ENCODE measurements at regions not wholly inside any gene's neighbourhood (a gene's known extent, or its start where the extent isn't known, plus 50 kb on each side); places are given as distances from the start of the nearest gene placed in this dataset.

DNA sequence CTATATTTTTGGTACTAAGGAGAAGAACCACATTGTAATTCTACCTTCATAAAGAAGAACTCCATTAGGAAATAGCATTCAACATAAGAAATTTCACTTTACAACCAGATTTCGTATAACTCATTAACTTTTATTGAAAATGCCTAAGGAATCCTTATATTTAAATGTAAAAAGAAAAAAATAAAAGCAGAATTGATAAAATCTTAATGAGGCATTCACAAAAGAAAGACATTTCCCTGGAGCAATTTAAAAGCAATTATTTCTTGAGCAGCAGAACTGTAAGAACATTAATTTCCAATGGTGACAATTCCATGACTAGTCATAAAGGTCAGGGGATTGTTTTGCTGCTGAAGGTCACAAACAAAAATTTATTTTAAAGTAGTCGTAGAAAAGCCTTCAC is 1192.8 kb upstream of the TMEM132C start:
- no peak for TF ChIP-seq TCF3 (IDR thresholded peaks at IDR 0.05; ENCODE audit: borderline replicate concordance, insufficient read depth, low read depth, low read length)
- SMC1A ChIA-PET (ENCODE audit: uncharacterized antibody, unreplicated experiment): no interaction called here
- RAD21 ChIA-PET (ENCODE audit: unreplicated experiment): no interaction called here
- intact Hi-C loops (cut with micrococcal nuclease; ENCODE audit: unreplicated experiment): no loop called here
- Histone ChIP-seq H3K9me3 (replicated peaks; ENCODE audit: control insufficient read depth, insufficient read depth, low read length) (no peaks in the 10 kb centered on the region; the same call in 2 of the 3 replicates), H3K9ac (ENCODE audit: control insufficient read depth, insufficient read depth, low read length) (no peak overlapping the region), H3K27me3 (replicated peaks in 1 of 2; ENCODE audit: control insufficient read depth in 2 of 2, insufficient read depth in 2 of 2, low read length in 1 of 2) (no peaks in the 10 kb centered on the region), H3K36me3 (ENCODE audit: control insufficient read depth in 2 of 2, insufficient read depth in 2 of 2, low read length in 1 of 2) (no peaks in the 10 kb centered on the region), H3K27ac (ENCODE audit: control insufficient read depth, insufficient read depth) (no peak overlapping the region), H2AFZ (ENCODE audit: control insufficient read depth, low read depth, low read length) (no peak overlapping the region), H3K4me1 (ENCODE audit: control insufficient read depth, insufficient read depth, low read length) (no peaks in the 10 kb centered on the region), H3K4me2 (ENCODE audit: control insufficient read depth, insufficient read depth) (no peak overlapping the region), H4K20me1 (ENCODE audit: control insufficient read depth, insufficient read depth) (no peaks in the 10 kb centered on the region), H3K4me3 (no peak overlapping the region), H3K79me2 (ENCODE audit: control insufficient read depth, insufficient read depth, low read length) (no peaks in the 10 kb centered on the region)
- ATAC-seq (no peak), FAIRE-seq (no peak), DNase-seq (ENCODE audit: low read depth, low spot score) (no peak)
- POLR2A ChIA-PET: no interaction called here
- no TSS peak for BruUV-seq (replicated peaks)
- 3% methylated on average over 2 of the region's 2 CpGs for WGBS (ENCODE audit: insufficient coverage, insufficient replicate concordance, low lambda C conversion rate, missing lambda C conversion rate)
- in situ Hi-C loops (cut with MboI): no loop called here
- CTCF ChIA-PET: no interaction called here

GRCh38 chr12:127075981-127076380 is 1191.0 kb upstream of the TMEM132C start:
- in situ Hi-C loops (cut with MboI) (no loop called here), intact Hi-C loops (cut with micrococcal nuclease; ENCODE audit: unreplicated experiment) (no loop called here)
- CTCF ChIA-PET: interaction anchor here (0.6 kb wide), 1 partner anchor 10 kb away, joined by 3 read pairs; no protein-coding TSS in a partner anchor
- H3K36me3 ChIP-seq (ENCODE audit: control insufficient read depth in 2 of 2, insufficient read depth in 2 of 2, low read length in 1 of 2): no peaks in the 10 kb centered on the region
- RAD21 ChIA-PET (ENCODE audit: unreplicated experiment): no interaction called here
- no peak for DNase-seq (ENCODE audit: low read depth, low spot score)
- H3K4me2 ChIP-seq (ENCODE audit: control insufficient read depth, insufficient read depth): no peak overlapping the region
- SMC1A ChIA-PET (ENCODE audit: uncharacterized antibody, unreplicated experiment): no interaction called here
- ATAC-seq: peak; percentile 54
- POLR2A ChIA-PET: no interaction called here
- no peaks in the 10 kb centered on the region for H3K27me3 ChIP-seq (replicated peaks in 1 of 2; ENCODE audit: control insufficient read depth in 2 of 2, insufficient read depth in 2 of 2, low read length in 1 of 2)
- H4K20me1 ChIP-seq (ENCODE audit: control insufficient read depth, insufficient read depth): no peaks in the 10 kb centered on the region
- no peak overlapping the region for H3K9ac ChIP-seq (ENCODE audit: control insufficient read depth, insufficient read depth, low read length)
- H3K27ac ChIP-seq (ENCODE audit: control insufficient read depth, insufficient read depth): no peak overlapping the region
- WGBS (ENCODE audit: insufficient coverage, insufficient replicate concordance, low lambda C conversion rate, missing lambda C conversion rate): 78% methylated on average over 4 of the region's 4 CpGs
- no peaks in the 10 kb centered on the region for H3K4me1 ChIP-seq (ENCODE audit: control insufficient read depth, insufficient read depth, low read length)
- FAIRE-seq: no peak
- no peak overlapping the region for H3K4me3 ChIP-seq
- BruUV-seq (replicated peaks): no TSS peak
- H3K79me2 ChIP-seq (ENCODE audit: control insufficient read depth, insufficient read depth, low read length): no peaks in the 10 kb centered on the region
- H3K9me3 ChIP-seq (replicated peaks; ENCODE audit: control insufficient read depth, insufficient read depth, low read length): no peaks in the 10 kb centered on the region; the same call in 2 of the 3 replicates
- H2AFZ ChIP-seq (ENCODE audit: control insufficient read depth, low read depth, low read length): no peak overlapping the region
- TF ChIP-seq HCFC1 (IDR thresholded peaks at IDR 0.05; ENCODE audit: low read length): no peak
- TF ChIP-seq NFYB (IDR thresholded peaks at IDR 0.05; ENCODE audit: insufficient read depth, low read depth, low read length): no peak
- TF ChIP-seq, protein P1, sequence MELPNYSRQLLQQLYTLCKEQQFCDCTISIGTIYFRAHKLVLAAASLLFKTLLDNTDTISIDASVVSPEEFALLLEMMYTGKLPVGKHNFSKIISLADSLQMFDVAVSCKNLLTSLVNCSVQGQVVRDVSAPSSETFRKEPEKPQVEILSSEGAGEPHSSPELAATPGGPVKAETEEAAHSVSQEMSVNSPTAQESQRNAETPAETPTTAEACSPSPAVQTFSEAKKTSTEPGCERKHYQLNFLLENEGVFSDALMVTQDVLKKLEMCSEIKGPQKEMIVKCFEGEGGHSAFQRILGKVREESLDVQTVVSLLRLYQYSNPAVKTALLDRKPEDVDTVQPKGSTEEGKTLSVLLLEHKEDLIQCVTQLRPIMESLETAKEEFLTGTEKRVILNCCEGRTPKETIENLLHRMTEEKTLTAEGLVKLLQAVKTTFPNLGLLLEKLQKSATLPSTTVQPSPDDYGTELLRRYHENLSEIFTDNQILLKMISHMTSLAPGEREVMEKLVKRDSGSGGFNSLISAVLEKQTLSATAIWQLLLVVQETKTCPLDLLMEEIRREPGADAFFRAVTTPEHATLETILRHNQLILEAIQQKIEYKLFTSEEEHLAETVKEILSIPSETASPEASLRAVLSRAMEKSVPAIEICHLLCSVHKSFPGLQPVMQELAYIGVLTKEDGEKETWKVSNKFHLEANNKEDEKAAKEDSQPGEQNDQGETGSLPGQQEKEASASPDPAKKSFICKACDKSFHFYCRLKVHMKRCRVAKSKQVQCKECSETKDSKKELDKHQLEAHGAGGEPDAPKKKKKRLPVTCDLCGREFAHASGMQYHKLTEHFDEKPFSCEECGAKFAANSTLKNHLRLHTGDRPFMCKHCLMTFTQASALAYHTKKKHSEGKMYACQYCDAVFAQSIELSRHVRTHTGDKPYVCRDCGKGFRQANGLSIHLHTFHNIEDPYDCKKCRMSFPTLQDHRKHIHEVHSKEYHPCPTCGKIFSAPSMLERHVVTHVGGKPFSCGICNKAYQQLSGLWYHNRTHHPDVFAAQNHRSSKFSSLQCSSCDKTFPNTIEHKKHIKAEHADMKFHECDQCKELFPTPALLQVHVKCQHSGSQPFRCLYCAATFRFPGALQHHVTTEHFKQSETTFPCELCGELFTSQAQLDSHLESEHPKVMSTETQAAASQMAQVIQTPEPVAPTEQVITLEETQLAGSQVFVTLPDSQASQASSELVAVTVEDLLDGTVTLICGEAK (IDR thresholded peaks at IDR 0.05; ENCODE audit: borderline replicate concordance): no peak
- TF ChIP-seq JUND (IDR thresholded peaks at IDR 0.05; ENCODE audit: low read depth, low read length): no peak
- no peak for TF ChIP-seq CHD1 (IDR thresholded peaks at IDR 0.05; ENCODE audit: low read depth, low read length)
- TF ChIP-seq, protein P2, sequence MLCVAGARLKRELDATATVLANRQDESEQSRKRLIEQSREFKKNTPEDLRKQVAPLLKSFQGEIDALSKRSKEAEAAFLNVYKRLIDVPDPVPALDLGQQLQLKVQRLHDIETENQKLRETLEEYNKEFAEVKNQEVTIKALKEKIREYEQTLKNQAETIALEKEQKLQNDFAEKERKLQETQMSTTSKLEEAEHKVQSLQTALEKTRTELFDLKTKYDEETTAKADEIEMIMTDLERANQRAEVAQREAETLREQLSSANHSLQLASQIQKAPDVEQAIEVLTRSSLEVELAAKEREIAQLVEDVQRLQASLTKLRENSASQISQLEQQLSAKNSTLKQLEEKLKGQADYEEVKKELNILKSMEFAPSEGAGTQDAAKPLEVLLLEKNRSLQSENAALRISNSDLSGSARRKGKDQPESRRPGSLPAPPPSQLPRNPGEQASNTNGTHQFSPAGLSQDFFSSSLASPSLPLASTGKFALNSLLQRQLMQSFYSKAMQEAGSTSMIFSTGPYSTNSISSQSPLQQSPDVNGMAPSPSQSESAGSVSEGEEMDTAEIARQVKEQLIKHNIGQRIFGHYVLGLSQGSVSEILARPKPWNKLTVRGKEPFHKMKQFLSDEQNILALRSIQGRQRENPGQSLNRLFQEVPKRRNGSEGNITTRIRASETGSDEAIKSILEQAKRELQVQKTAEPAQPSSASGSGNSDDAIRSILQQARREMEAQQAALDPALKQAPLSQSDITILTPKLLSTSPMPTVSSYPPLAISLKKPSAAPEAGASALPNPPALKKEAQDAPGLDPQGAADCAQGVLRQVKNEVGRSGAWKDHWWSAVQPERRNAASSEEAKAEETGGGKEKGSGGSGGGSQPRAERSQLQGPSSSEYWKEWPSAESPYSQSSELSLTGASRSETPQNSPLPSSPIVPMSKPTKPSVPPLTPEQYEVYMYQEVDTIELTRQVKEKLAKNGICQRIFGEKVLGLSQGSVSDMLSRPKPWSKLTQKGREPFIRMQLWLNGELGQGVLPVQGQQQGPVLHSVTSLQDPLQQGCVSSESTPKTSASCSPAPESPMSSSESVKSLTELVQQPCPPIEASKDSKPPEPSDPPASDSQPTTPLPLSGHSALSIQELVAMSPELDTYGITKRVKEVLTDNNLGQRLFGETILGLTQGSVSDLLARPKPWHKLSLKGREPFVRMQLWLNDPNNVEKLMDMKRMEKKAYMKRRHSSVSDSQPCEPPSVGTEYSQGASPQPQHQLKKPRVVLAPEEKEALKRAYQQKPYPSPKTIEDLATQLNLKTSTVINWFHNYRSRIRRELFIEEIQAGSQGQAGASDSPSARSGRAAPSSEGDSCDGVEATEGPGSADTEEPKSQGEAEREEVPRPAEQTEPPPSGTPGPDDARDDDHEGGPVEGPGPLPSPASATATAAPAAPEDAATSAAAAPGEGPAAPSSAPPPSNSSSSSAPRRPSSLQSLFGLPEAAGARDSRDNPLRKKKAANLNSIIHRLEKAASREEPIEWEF (IDR thresholded peaks at IDR 0.05; ENCODE audit: insufficient replicate concordance, low read depth, low read length): no peak
- TF ChIP-seq ATF7 (IDR thresholded peaks at IDR 0.05; ENCODE audit: low read depth): no peak
